Left lobe of liver (tissue), 2 donors: ENCODE measurements at regions not wholly inside any gene's neighbourhood (a gene's known extent, or its start where the extent isn't known, plus 50 kb on each side); places are given as distances from the start of the nearest gene placed in this dataset.

Source experiments
- ATAC-seq: fragments of 200-7000 bp; cut with Tn5 transposase; one replicate; pipeline ENCODE4 v1.9.1; 2020; ENCODE audit warnings: mild to moderate bottlenecking, moderate library complexity
- DNase-seq: peaks from one replicate; pipeline ENCODE4 v3.0.0-alpha.2; 2020; ENCODE audit warnings: low spot score
- donor health status: DM: no; HTN: no; CAD: no; lungs with moderate emphysema.
- donor health status: DM: no; HTN: yes; CAD: no.

DNA sequence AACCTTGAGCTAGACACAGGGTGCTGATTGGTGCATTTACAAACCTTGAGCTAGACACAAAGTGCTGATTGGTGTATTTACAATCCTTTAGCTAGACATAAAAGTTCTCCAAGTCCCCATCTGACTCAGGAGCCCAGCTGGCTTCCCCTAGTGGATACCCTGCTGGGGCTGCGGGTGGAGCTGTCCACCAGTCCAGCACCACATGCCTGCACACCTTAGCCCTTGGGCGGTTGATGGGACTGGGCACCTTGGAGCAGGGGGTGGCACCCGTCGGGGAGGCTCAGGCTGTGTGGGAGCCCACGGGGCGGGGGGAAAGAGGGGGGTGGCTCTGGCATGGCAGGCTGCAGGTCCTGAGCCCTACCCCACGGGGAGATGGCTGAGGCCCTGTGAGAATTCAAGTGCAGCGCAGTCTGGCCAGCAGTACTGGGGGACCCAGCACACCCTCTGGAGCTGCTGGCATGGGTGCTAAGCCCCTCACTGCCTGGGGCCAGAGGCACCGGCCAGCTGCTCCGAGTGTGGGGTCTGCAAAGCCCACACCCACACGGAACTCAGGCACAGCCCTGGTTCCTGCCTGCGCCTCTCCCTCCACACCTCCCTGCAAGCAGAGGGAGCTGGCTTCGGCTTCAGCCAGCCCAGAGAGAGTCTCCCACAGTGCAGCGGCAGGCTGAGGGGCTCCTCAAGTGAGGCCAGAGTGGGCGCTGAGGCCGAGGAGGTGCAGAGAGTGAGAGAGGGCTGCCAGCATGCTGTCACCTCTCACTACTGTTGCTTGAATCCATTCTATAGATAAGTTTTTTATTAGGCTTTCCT, 369.8 kb upstream of the SMIM30 start:
- DNase-seq: no peak
- no peak for ATAC-seq

- no peak for ATAC-seq
- no peak for DNase-seq
Observed at GRCh38 chr7:113486548-113486947, 368.2 kb upstream of the SMIM30 start.

- ATAC-seq (no peak), DNase-seq (no peak)
Observed at GRCh38 chr7:113483657-113484056, 365.3 kb upstream of the SMIM30 start.

GRCh38 chr7:113480537-113480936, 362.2 kb upstream of the SMIM30 start:
- ATAC-seq (no peak), DNase-seq (no peak)

DNA sequence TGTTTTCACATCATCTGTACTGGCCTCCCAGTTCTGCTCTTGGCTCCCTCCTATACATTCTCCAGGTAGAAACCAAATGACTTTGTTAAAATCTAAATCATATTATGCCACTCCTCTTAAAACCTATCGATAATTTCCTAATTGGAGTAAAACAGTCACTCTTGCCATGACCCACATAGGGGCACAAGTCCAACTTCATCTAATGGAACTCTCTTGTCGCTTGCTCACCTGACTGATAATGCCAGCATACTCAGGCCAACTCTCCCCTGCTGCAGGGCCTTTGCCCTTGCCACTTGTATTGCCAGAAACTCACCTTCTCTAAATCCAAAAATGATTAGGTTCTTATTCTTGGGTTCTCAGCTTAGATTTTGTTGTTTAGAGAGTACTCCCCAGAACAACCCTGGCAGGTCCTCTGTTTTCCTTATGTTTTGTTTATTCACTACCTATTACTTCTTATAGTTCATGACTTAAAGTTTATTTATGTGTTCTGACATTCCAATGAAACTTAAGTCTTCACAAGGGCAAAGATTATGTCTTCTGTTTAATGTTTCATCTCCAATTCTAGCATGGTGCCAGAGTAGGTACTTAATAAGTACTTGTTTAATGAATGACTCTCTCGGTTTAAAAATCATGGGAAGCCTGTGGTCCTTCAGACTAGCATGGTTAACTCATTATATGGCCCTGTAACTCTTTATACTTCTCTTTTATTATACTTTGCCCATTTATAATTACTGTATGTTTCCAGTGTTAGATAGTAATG, 345.9 kb upstream of the SMIM30 start:
- DNase-seq (peak; percentile 75), ATAC-seq (peak; percentile 89)

DNA sequence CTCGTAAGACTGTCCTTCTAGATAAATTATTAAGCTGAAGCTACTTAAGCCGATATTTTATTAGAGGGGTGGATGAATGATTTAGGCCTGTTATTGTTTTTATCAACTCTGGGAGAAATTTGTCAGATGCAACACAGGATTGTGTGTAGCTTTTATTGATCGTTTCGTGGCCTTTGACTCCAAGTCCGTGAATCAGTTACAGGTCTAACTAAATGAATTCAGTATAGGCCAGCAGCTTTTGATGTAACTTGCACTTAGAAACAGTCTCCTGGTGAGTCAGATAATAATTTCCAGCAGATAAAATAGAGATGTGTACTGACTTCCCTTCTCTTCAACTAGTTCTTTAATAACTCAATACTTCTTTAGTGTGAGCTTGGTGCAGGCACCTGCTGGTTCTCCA, 341.7 kb upstream of the SMIM30 start:
- peak; percentile 64 for DNase-seq
- ATAC-seq: peak; percentile 84

DNA sequence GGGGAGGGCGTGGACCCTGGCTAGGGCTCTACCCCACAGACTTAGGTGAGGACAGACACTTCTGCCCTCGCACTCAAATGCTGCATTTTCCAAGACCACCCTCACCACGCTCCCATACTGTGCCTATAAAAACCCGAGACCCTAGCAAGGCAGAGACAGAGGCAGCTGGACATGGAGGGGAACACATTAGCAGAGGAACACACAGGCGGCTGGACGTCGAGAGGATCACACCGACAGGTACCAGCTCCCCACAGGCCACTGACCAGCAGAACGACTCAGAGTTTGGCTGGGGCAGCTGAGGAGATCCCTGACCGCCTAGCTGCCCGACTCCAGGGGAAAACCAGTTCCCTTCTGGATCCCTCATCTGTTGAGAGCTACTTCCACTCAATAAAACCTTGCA, 338.2 kb upstream of the SMIM30 start:
- DNase-seq: no peak
- no peak for ATAC-seq

- ATAC-seq (no peak), DNase-seq (no peak)
Observed at GRCh38 chr7:113454597-113455169, 336.3 kb upstream of the SMIM30 start.

- ATAC-seq: peak; percentile 44
Observed at GRCh38 chr7:113452245-113452644, 333.9 kb upstream of the SMIM30 start.

GRCh38 chr7:113446791-113447190, 328.4 kb upstream of the SMIM30 start:
- DNase-seq (no peak), ATAC-seq (no peak)

More at GRCh38 chr7:113452245-113452644, 333.9 kb upstream of the SMIM30 start:
- no peak for DNase-seq

- no peak for DNase-seq
- no peak for ATAC-seq
Observed at GRCh38 chr7:113446391-113446790, 328.0 kb upstream of the SMIM30 start.

- no peak for ATAC-seq
Observed at GRCh38 chr7:113444261-113444660, 325.9 kb upstream of the SMIM30 start.

DNA sequence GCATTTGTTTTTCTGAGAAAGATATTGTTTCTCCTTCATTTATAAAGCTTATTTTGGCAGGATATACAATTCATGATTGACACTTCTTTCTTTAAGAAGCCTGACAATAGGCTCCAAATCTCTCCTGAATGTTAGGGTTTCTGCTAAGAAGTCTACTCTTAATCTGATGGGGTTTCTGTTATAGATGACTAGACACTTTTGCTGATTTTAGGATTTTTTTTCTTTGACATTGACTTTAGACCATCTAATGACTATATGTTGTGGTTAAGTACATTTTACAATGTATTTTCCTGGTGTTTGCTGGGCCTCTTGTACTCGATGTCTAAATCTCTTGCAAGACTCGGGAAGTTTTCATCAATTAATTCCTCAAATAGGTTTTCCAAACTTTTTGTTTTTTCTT, 321.8 kb upstream of the SMIM30 start:
- ATAC-seq (no peak), DNase-seq (no peak)

More at GRCh38 chr7:113444261-113444660, 325.9 kb upstream of the SMIM30 start:
- no peak for DNase-seq

GRCh38 chr7:113431406-113431805, 313.1 kb upstream of the SMIM30 start:
- DNase-seq (no peak), ATAC-seq (no peak)

DNA sequence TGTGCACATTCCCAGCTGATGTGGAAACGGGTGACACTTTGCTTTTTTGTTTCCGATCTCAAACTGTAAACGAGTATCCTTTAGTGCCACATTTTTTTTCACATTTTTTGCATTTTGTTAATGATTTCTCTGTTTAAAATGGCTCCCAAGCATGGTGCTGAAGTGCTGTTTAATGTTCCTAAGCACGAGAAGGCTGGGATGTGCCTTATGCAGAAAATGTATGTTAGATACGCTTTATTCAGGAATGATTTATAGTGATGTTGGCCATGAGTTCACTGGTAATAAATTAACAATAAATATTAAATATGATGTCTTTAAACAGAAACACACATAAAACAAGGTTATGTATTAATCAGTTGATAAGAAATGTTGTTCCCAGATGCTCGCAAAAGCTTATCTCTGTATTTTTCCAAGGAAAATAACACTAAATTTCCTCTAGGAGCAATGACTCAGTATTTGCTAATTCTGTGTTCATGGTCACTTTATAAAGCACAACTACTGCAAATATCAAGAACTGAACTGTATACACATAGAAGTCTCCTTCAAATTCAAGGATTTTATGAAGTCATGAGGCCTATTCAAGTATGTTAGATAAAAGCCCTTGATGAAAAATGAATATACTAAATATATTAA, 305.9 kb upstream of the SMIM30 start:
- no peak for ATAC-seq
- no peak for DNase-seq

DNA sequence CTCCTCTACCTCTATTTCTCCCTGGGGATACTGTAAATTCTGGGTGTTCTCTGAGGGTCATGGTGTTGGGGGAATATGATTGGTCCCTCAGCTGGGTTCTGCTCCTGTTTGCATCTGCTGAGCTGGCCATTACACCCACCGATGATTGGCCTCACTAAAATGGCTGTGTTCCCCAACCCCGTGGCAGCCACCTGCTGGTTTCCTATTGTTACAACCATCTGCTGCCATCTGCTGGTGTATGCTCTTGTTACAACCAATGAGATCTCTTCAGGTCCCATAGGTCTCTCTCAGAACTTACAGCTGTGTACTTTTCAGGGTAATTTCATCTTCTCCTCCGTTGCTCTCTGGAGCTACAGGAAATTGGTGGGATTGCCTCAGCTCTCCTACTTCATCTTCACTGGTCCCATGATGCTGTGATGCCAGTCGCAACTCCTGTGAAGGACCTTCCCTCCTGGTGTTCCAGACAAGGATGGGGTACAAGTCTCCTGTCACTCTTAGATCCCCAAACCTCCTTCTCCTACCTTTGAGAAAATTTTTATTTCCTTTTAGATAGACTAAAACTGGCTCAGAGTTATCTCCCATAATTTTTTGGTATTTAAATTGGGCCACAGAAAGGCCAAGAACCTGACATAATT, 303.5 kb upstream of the SMIM30 start:
- ATAC-seq (peak; percentile 100), DNase-seq (peak; percentile 74)

GRCh38 chr7:113414401-113415035, 296.2 kb upstream of the SMIM30 start:
- ATAC-seq: no peak
- DNase-seq: no peak

GRCh38 chr7:113412410-113412809, 294.1 kb upstream of the SMIM30 start:
- no peak for ATAC-seq
- no peak for DNase-seq

- ATAC-seq: no peak
- DNase-seq: no peak
Observed at GRCh38 chr7:113410796-113411195, 292.4 kb upstream of the SMIM30 start.

DNA sequence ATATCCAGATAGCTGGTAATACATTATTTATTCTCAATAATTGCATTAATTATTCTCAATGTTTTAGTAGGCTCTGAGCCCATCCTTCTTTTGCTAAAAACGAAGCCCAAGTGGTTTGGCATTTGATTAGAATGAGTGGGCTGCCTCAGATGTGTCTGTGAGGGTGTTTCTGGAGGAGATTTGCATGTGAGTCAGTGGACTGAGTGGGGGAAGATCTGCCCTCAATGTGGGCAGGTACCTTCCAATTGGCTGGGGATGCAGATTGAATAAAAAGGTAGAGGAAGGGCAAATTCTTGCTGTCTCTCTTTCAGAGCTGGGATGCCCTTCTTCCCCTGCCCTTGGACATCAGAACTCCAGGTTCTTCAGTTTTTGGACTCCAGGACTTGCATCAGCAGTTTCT, 290.6 kb upstream of the SMIM30 start:
- ATAC-seq (no peak), DNase-seq (no peak)
